ENCODE measurements at regions not wholly inside any gene's neighbourhood (a gene's known extent, or its start where the extent isn't known, plus 50 kb on each side); places are given as distances from the start of the nearest gene placed in this dataset.

- 89% methylated on average over 5 of the region's 6 CpGs for WGBS (ENCODE audit: insufficient coverage)
- Mint-ChIP-seq H3K9me3 (peaks cover 0 to 12% (median 0%) of the 10 kb centered on the region in 7 donors), H3K36me3 (no peaks in the 10 kb centered on the region), H3K27ac (no peak overlapping the region), H3K4me1 (no peaks in the 10 kb centered on the region), H3K4me3 (no peak overlapping the region), H3K27me3 (ENCODE audit: low read depth in 3 of 3) (peaks cover 4 to 19% (median 8%) of the 10 kb centered on the region in 3 donors)
- intact Hi-C loops (cut with micrococcal nuclease): no loop called here
- Histone ChIP-seq H3K27me3 (ENCODE audit: control insufficient read depth in 2 of 2, insufficient read depth in 2 of 2, low read length in 2 of 2) (no peaks in the 10 kb centered on the region), H2AFZ (ENCODE audit: insufficient read depth, low read depth, low read length, poor library complexity, severe bottlenecking) (no peak overlapping the region), H3K79me2 (ENCODE audit: insufficient read depth, low read length) (no peaks in the 10 kb centered on the region), H4K20me1 (ENCODE audit: insufficient read depth, low read length) (no peaks in the 10 kb centered on the region), H3K27ac (ENCODE audit: low read depth in 1 of 2, low read length in 2 of 2) (no peak overlapping the region), H3K4me3 (replicated peaks in 1 of 3; ENCODE audit: low read depth in 2 of 3, low read length in 3 of 3) (no peak overlapping the region), H3K4me1 (ENCODE audit: control insufficient read depth in 1 of 2, insufficient read depth in 2 of 2, low read length in 2 of 2) (no peaks in the 10 kb centered on the region), H3K36me3 (replicated peaks in 1 of 2; ENCODE audit: control insufficient read depth in 1 of 2, insufficient read depth in 2 of 2, low read length in 2 of 2) (no peaks in the 10 kb centered on the region), H3K9me3 (replicated peaks in 1 of 2; ENCODE audit: control insufficient read depth in 1 of 2, insufficient read depth in 1 of 2, low read length in 2 of 2) (no peaks in the 10 kb centered on the region), H3K4me2 (replicated peaks; ENCODE audit: extremely low read depth, low read length, poor library complexity, severe bottlenecking) (no peak overlapping the region), H3K9ac (ENCODE audit: insufficient read depth, low read length, poor library complexity, severe bottlenecking) (no peak overlapping the region)
- no peak for DNase-seq
- TF ChIP-seq, protein P1, sequence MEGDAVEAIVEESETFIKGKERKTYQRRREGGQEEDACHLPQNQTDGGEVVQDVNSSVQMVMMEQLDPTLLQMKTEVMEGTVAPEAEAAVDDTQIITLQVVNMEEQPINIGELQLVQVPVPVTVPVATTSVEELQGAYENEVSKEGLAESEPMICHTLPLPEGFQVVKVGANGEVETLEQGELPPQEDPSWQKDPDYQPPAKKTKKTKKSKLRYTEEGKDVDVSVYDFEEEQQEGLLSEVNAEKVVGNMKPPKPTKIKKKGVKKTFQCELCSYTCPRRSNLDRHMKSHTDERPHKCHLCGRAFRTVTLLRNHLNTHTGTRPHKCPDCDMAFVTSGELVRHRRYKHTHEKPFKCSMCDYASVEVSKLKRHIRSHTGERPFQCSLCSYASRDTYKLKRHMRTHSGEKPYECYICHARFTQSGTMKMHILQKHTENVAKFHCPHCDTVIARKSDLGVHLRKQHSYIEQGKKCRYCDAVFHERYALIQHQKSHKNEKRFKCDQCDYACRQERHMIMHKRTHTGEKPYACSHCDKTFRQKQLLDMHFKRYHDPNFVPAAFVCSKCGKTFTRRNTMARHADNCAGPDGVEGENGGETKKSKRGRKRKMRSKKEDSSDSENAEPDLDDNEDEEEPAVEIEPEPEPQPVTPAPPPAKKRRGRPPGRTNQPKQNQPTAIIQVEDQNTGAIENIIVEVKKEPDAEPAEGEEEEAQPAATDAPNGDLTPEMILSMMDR (IDR thresholded peaks at IDR 0.05): no peak
These were observed 172.7 kb downstream of the DIRAS2 start for GRCh38 chr9:90469865-90470387.

DNA sequence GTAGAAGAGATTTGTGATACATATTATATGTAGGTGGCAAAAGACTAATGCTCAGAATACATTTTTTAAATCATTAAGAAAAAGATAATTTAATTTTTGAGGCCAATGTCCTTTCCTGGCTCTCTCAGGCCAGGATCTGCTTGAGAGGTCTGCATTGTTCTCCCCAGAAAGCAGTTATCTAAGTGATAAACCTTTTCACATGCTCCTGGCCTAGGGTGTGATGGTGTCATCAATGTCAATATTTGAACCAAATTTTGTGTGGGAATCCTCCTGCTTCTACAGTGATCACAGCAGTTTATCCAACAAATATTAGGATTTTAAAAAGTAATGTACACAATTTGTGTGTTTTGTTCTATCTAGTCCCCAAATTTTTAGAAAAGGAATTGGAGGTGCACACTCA is 166.6 kb downstream of the DIRAS2 start:
- no peak overlapping the region for H3K27ac Mint-ChIP-seq
- no peak overlapping the region for H3K4me3 Mint-ChIP-seq

More for the DNA sequence above, 166.6 kb downstream of the DIRAS2 start:
- no peak for DNase-seq
- TF ChIP-seq, protein P1 (IDR thresholded peaks at IDR 0.05): no peak
- Histone ChIP-seq H3K9me3 (replicated peaks in 1 of 2; ENCODE audit: control insufficient read depth in 1 of 2, insufficient read depth in 1 of 2, low read length in 2 of 2) (no peaks in the 10 kb centered on the region), H3K36me3 (replicated peaks in 1 of 2; ENCODE audit: control insufficient read depth in 1 of 2, insufficient read depth in 2 of 2, low read length in 2 of 2) (no peaks in the 10 kb centered on the region), H2AFZ (ENCODE audit: insufficient read depth, low read depth, low read length, poor library complexity, severe bottlenecking) (no peak overlapping the region), H3K9ac (ENCODE audit: insufficient read depth, low read length, poor library complexity, severe bottlenecking) (no peak overlapping the region), H3K4me1 (ENCODE audit: control insufficient read depth in 1 of 2, insufficient read depth in 2 of 2, low read length in 2 of 2) (no peaks in the 10 kb centered on the region), H3K27me3 (ENCODE audit: control insufficient read depth in 2 of 2, insufficient read depth in 2 of 2, low read length in 2 of 2) (no peaks in the 10 kb centered on the region), H3K4me3 (replicated peaks in 1 of 3; ENCODE audit: low read depth in 2 of 3, low read length in 3 of 3) (no peak overlapping the region), H3K79me2 (ENCODE audit: insufficient read depth, low read length) (no peaks in the 10 kb centered on the region), H3K4me2 (replicated peaks; ENCODE audit: extremely low read depth, low read length, poor library complexity, severe bottlenecking) (no peak overlapping the region), H4K20me1 (ENCODE audit: insufficient read depth, low read length) (no peaks in the 10 kb centered on the region), H3K27ac (ENCODE audit: low read depth in 1 of 2, low read length in 2 of 2) (no peak overlapping the region)
- Mint-ChIP-seq H3K4me1 (no peaks in the 10 kb centered on the region), H3K36me3 (no peaks in the 10 kb centered on the region), H3K9me3 (peaks cover 0 to 5% (median 0%) of the 10 kb centered on the region in 7 donors), H3K27me3 (ENCODE audit: low read depth in 3 of 3) (peaks cover 9 to 23% (median 10%) of the 10 kb centered on the region in 3 donors)
- intact Hi-C loops (cut with micrococcal nuclease): no loop called here
